ENCODE measurements at regions not wholly inside any gene's neighbourhood (a gene's known extent, or its start where the extent isn't known, plus 50 kb on each side); places are given as distances from the start of the nearest gene placed in this dataset.
"Not testable (repeated sequence)": the region's sequence is repeated elsewhere in the genome, so short reads cannot be mapped to it uniquely, and the experiment has no call there.

DNA sequence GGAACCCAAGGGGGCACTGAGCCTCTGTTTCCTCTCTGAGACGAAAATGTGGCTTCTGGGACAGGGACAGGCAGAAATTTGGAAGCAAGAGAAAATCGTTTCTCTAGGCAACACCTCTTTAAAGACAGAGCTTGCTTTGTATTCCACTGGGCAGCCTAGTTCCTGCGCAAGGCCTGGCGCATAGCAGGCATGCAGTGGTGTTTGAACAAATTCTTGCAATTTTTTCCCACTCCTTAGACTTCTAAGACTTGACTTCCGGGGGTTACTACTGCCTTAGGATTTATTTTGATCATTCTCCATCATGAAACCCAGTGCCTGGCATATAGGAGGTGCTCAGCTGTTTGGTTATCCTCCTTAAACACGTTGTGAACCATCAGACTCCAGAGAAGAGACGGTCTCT, 249.0 kb upstream of the KCNG1 start:
- no peak for TF ChIP-seq CTCF (conservative IDR thresholded peaks at IDR 0.05; ENCODE audit: low read depth, low read length)
- DNase-seq (ENCODE audit: low read depth), result no peak
- no peak overlapping the region for H3K4me3 ChIP-seq (ENCODE audit: low read depth, low read length)

DNA sequence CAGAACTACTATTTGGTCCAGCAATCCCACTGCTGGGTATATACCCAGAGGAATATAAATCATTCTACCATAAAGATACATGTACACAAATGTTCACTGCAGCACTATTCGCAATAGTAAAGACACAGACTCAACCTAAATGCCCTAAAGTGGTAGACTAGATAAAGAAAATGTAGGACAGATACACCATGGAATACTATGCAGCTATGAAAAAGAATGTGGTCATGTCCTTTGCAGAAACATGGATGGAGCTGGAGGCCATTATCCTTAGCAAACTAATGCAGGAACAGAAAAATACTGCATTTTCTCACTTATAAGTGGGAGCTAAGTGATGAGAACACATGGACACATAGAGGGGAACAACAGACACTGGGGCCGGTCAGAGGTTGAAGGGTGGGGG, 248.4 kb upstream of the KCNG1 start:
- H3K4me3 ChIP-seq (ENCODE audit: low read depth, low read length); DNase-seq (ENCODE audit: low read depth): not testable (repeated sequence)

GRCh38 chr20:51269671-51270070, 246.8 kb upstream of the KCNG1 start:
- no peak for DNase-seq (ENCODE audit: low read depth)
- no peak overlapping the region for H3K4me3 ChIP-seq (ENCODE audit: low read depth, low read length)
- no peak for TF ChIP-seq CTCF (conservative IDR thresholded peaks at IDR 0.05; ENCODE audit: low read depth, low read length)

- TF ChIP-seq CTCF (conservative IDR thresholded peaks at IDR 0.05; ENCODE audit: low read depth, low read length), result no peak
- DNase-seq (ENCODE audit: low read depth), result no peak
- no peak overlapping the region for H3K4me3 ChIP-seq (ENCODE audit: low read depth, low read length)
Observed at GRCh38 chr20:51267679-51268078, 244.8 kb upstream of the KCNG1 start.

DNA sequence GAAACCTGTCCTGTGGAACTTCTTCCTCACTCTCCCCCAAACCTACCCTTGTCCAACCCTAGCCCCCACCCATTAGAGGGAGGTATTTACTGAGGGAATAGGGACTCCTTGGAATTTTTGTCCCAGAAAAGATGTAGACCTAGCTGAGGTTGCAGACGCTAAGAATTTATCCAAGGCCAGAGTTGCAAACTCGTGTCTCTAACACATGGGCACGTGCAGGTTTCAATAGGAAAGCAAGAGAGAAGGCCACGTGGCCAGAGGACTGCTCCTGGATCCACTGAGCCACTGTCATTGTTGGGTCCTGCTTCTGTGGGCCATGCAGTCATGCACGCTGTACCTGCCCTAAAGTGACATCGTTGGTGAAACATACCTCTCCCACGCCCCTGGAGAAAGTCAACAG, 243.4 kb upstream of the KCNG1 start:
- TF ChIP-seq CTCF (conservative IDR thresholded peaks at IDR 0.05; ENCODE audit: low read depth, low read length), result no peak
- H3K4me3 ChIP-seq (ENCODE audit: low read depth, low read length), result no peak overlapping the region
- no peak for DNase-seq (ENCODE audit: low read depth)

GRCh38 chr20:51265361-51265760, 242.5 kb upstream of the KCNG1 start:
- H3K4me3 ChIP-seq (ENCODE audit: low read depth, low read length), result no peak overlapping the region
- TF ChIP-seq CTCF (conservative IDR thresholded peaks at IDR 0.05; ENCODE audit: low read depth, low read length), result no peak
- no peak for DNase-seq (ENCODE audit: low read depth)

- no peak overlapping the region for H3K4me3 ChIP-seq (ENCODE audit: low read depth, low read length)
- TF ChIP-seq CTCF (conservative IDR thresholded peaks at IDR 0.05; ENCODE audit: low read depth, low read length), result no peak
- no peak for DNase-seq (ENCODE audit: low read depth)
Observed at GRCh38 chr20:51262240-51262639, 239.3 kb upstream of the KCNG1 start.

GRCh38 chr20:51259455-51259854, 236.5 kb upstream of the KCNG1 start:
- DNase-seq (ENCODE audit: low read depth), result no peak
- no peak for TF ChIP-seq CTCF (conservative IDR thresholded peaks at IDR 0.05; ENCODE audit: low read depth, low read length)

More at GRCh38 chr20:51259455-51259854, 236.5 kb upstream of the KCNG1 start:
- H3K4me3 ChIP-seq (ENCODE audit: low read depth, low read length), result no peak overlapping the region

Data from epithelial cell of proximal tubule (primary cell).